GM18858 (cell line): ENCODE measurements at regions not wholly inside any gene's neighbourhood (a gene's known extent, or its start where the extent isn't known, plus 50 kb on each side); places are given as distances from the start of the nearest gene placed in this dataset.
"Not testable (repeated sequence)": the region's sequence is repeated elsewhere in the genome, so short reads cannot be mapped to it uniquely, and the experiment has no call there.

Experiments used
- ATAC-seq: cut with Tn5 transposase; IDR thresholded peaks from one replicate; pipeline ENCODE4 v1.9.1; 2021; ENCODE audit not compliant: unreplicated experiment

DNA sequence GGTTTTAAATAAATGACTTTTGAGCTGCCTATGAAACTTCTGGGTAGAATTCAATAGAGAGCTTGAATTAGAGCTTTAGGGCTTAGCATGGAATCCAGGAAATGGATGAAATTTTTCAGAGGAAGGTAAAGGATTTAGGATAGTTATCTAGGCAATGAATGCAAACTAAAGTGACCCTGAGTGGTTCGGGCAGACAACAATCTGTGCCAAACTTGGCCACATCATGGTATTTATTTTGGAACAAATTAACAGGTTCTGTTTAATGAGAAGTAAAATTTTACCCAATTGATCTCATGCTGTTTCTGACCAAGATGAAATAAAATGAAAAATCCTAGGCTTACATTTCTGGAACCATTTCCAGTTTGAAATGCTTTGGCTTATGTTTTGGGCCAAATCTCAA lies 934.4 kb downstream of the MAT2B start:
- ATAC-seq: no peak

DNA sequence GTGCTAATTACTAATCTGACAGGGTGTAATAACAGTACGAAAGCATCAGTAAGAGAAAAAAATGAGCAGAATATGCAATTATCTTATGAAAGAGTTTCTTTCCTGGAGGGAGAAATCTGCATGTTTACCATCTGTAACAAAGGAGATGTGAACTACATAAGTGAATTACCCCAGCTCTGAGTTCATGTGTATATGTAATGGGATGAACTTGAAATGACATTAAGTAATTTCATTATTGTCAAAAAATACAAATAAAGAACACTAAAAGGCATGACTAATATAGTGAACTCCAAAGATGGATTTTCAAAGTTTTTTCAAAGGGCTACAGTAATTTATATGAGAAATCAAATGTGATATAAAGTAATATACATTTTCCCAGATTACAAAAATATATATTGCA lies 944.0 kb downstream of the MAT2B start:
- no peak for ATAC-seq

DNA sequence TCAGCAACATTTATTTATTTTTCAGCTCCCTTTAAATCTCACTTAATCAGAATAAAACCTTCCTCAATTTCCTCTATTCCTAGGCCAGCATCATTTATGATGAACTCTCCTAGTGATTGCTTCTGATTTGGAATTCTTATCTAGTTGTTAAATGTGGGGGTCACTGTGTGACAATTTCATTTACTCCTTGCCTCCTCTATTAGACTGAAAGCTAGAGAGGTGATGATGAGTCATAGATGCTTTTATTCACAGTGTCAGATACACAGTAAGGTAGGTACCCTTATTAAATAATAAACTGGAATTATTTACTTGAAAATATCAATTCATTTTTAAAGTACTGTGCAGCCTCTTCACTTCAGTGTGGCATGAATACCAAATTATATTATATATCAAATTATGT lies 960.6 kb downstream of the MAT2B start:
- ATAC-seq: no peak

DNA sequence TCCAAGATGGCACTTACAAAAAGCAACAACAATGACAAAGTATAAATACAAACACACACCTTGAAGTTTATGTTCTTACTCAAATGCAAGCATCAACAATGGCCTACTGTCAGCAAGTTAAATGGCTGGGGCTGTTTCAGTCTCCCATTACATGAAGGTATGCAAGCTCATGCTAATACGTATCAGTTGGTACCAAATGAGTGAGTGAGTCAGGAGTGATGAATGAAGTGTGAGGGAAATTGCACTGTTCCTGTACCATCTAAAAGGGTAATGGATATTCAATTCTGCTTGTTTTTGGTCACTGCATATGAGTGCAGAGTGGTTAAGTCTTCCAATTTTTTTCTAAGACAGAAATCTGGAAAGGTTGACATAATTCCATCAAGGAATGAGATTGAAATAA lies 964.9 kb downstream of the MAT2B start:
- ATAC-seq: no peak

DNA sequence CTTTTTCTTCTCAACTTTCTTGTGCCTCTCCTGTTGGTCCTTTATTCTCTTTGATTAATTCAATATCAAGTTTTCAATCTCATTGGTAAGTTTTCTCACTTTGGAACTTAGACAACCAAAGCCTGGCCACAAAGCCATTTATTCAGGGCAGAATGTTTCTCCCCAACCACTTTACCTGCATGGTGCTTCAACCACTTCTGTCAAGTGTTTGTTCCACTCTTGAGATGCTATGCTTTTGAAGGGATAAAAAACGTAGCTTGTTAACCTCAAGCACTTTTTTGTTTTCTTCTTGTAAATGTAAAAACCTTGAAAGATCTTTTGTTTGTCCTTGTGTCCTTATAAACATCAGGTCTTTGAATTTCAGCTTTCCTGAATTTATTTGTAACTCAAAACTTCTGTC lies 966.7 kb downstream of the MAT2B start:
- no peak for ATAC-seq

DNA sequence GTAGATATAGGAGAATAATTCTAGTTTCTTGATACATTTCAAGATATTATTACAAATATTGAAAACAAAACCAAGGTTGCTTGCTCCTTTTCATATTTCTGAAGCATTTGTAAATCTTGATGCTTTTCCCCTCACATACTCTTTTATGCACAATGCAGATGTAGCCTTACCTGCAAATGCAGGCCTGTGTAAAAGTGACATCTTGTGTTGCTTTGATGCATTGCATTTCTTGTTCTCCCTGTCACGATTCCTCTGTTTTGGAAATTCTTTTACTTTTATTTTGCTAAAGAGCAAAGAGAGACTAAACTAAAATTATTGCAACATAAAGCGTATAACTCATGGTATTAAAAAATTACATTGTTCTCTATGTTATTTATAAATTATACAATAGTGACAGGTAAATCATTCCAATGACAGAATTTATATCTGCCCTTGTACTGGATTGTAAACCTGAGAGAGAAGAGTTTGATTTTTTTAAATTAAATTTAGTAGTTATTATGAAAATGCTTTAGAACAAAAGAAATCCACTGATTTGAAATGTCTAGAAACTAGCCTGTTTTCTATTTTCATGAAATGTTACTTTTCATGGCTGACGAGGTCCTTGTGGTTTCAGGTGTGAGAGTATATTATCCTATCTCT lies 970.0 kb downstream of the MAT2B start:
- ATAC-seq: no peak

DNA sequence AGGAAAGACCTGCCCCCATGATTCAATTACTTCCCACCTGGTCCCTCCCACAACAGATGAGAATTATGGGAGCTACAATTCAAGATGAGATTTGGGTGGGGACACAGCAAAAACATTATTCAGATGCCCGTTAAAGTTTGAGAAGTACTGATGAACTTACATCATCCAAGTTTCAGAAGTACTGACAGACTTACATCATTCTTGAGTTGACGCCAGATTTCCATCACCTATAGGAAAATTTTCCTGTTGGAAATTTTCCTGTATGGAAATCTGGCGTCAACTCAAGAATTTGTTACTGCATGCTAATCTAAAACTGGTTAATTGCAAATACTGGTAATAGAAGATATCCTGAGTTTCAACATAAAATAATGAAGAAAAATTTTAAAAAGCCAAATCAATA lies 975.9 kb downstream of the MAT2B start:
- ATAC-seq: no peak

DNA sequence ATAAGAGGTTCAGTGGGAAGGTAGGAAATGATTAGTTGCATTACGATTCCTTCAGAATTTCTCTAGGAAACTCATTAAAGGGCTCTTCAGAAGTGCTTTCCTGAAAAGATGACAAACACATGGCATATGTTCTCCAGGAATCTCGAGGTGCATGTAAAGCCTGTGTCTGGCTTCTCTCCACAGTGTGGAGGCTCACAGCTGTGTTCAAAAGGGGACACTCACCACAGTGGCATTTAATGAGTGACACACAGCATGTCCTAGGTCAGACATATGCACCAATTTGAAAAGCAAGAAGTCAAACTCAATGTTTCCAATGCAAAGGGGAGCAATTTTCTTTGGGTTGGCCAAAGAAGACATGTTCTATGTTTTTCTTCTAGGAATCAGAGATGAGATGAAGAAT lies 976.9 kb downstream of the MAT2B start:
- ATAC-seq: no peak

DNA sequence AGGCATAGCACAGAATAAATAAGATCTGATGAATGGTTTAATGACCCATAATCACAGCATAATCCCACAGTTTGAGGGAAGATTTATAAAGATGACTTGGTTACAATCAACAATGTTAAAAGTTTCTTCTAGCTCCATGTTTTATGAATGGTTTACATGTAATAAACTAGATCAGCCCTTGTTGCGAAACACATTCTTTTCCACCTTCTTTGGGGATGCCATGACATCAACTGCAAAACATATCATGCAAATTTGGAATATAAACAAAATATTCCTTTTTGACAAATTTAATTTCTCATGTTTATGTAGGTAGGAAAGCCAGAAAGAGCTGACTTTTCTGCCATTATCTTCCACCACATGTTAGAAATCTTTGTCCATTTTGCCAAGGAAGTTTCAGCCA lies 979.5 kb downstream of the MAT2B start:
- no peak for ATAC-seq

DNA sequence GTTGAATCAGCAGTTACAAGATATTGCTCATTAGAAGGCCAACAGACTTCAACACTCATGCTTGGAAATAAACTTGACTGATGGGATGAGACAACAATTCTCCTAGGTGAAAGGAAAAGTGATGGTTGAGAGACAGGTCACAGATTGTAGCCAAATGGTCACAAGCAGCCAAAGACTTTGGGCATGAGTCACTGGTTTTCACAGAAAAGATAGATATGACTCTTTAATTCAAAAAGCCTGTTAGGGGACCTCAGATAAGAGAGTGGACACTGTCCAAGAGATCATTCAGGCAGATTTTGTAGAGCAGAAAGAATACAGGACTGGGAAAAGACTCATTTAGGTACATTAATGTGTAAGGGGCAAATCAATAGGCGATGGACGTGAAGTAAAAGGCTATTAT lies 982.5 kb downstream of the MAT2B start:
- ATAC-seq: no peak

DNA sequence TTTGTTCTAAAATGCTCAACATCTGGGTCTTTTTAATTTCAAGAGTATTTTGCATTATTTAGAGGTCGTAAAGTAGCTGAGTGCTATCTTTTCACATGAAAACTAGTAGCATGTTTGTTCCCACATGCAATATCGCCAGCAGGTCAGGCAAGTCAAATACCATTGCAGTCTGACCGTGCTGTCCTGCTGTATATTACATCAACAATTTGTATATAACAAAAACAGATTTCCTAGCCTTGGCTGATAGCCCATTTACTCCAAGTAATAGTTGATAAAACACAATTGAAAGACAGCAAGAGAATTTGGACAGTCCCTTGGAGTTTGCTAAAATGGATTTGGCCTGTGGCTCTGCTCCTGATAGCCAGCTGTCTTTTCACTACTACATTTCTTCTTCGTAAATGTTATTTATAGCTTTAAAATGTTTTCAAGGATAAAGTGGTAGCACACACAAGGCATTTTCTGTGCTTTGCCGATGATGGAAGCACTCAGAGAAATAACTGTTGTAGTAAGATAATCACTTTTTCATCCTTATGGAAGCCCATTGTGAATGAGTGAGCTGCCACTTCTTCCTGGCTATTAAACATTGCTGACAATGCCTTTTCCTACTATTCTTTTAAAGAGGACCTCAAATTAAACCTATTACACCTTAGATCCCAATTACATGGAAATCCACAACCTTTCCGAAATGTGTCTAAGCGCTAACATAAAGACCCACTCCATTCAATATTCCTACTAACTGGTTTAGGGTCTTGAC lies 992.1 kb downstream of the MAT2B start:
- no peak for ATAC-seq

DNA sequence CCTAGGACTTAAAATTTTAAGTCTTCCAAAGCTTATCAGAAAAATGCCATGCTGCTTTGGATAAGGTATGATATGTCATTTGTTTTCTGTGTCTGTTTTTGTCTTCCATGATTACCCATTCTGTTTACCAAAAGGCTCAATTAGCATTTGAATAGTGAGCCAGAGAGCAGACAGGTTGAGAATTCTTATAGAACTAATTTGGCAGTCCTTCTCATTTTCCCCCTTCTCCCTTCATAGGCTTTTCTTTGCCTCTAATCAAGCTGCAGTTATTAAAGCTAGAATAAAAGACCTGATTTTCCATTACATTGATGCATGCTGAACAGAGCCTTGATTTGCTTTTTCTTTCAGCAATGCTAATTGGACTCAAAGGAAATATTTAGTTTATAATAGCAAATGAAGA lies 993.0 kb downstream of the MAT2B start:
- ATAC-seq: no peak

DNA sequence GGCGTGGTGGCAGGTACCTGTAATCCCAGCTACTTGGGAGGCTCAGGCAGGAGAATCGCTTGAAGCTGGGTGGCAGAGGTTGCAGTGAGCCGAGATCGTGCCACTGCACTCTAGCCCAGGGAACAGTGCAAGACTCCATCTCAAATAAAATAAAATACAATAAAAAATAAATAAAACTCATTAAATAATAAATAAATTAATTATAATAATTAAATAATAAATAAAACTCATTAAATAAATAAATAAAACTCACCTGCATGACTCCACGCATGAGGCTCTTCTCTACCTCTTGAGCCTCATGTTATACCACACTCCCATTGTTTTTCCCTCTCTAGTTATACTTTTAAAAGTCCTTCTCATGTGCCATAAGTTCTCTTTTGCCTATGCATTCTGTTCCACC lies 995.4 kb downstream of the MAT2B start:
- ATAC-seq: no peak

DNA sequence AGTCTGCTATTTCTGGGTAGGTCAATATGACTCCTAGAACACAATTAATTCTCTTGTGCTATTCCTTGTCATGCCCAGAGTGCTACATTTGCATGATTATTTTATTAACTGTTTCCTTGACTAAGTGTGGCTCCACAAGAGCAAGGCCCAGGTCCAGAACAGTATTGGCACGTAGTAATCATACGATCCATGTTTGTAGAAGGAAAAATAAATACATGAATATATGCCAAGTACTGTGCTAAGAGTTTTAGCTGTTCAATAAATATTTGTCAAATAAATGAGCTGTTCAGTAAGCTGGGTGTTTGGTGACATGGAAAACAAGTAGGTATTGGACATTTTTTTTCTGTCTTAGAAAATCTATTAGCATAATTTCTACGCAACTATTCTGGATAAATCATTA lies 995.9 kb downstream of the MAT2B start:
- no peak for ATAC-seq

DNA sequence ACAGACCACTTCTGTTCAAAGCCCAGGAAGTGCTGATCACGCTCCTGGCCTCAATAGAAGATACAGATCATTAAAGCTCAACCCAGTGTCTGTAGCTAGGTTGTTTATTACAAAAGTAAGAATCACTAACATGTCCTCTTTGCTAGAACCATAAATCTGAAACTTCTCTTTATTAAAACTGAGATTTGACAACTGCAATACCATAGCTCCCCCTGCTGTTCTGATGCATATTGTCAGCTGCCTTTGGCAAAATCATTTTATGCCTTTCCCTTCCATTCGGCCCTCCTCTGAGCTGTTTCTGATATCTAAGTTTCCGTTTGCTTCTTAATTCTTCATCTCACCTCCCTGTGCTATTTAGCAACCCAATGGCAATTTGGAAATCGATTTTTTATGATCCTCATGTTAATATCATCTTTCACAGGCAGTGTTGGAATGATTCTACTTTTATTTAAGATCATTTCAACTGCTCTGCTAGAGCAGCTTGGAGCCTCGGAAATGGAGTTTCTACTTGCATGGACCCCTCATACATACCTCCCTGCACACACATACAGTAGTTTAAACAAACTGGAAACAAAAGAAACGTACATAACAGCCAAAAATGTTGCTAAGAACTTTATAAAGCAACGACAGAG lies 998.8 kb downstream of the MAT2B start:
- ATAC-seq: peak; percentile 81

DNA sequence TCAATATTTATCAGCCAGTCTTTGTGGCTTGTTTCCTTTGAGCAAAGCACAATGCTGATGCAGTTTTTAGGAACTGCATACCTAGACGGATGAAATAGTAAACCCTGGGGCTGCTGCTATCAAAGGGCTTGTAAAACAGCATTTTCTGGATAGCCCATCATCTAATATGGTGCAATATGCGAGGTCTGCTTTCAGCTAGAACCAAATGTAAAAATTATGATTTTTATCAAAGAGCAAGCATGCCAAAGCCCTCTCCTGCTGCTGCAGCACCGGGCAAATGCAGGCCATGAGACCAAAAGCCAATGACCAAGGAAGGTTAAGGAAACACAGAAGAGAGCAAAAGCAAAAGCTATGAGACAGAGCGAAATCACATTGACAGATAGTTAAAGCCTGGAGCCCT lies 1000.4 kb downstream of the MAT2B start:
- no peak for ATAC-seq

DNA sequence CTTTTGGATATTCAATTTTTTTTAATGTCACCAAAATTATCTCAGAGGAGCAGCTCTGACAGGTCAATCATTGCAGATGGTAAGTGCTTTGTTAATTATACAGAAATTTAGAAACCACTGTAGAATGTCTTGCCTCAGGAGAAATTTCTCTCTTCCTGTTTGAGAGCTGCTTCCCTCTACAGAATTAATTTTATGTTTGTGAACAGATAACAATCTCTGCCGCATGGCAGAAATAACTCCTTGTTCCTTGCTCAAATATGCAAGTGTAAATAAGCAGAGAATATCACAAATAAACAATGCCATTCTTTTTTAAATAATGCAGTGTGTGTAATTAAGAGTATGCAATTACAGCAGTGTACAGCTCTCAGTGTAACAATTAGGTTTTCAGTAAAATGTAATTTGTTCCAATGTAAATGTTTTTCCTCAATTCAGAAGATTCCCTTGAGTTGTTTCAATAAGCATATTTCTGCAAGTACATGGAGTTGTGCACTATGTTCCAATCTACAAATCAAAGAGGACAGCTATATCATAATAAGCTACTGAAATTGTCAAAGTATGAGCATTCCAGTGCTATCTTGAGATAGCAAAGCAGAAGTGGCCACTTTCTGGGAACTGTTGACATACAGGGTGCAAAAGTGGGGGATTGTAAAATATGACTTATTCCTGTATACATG lies 1012.8 kb downstream of the MAT2B start:
- no peak for ATAC-seq

DNA sequence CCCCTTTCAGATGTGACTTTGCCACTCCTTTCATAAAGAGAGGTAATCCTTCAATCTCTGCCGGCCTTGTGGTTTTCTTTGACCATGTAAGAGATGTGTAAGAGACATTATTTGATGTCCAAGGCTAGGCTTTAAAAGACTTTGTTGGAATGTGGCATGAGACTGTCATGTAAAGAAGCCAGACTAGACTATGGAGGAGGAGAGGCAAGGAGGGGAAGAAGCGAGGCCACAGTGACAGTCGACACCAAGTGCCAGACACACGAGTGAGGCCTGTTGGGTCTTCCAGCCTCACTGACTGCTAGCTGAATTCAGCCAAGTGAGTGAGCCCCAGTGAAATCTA lies 1013.3 kb downstream of the MAT2B start:
- no peak for ATAC-seq

DNA sequence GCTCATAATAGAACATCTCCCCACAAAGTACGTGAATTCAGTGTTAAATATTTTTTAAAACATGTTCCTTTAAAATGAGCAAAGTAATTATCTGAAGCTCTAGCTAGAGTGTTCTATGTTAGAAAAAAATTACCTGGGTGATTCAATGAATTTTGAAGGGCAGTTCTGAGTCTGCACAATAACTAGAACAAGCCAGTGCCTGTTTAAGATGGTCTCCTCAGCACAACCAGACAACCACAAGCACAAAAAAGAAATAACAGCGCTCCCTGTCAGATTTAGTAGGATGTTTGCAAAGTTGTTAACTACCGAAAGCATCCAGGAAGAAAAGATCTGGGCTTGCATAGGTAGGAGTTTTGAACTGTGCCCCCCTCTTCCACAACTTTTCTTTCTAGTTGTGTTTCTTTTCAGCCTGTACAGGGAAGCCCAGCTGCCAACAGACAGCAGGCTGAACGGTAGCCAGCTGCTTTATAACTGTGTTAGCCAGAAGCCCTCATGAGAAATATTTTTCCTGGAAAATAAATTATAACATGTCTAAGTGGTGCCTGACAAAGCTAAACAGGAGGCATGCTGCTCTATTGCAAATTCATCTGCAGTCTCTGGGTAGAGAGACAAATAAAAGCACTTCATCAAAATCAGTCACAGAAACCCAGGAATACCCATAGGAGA lies 1026.9 kb downstream of the MAT2B start:
- no peak for ATAC-seq

DNA sequence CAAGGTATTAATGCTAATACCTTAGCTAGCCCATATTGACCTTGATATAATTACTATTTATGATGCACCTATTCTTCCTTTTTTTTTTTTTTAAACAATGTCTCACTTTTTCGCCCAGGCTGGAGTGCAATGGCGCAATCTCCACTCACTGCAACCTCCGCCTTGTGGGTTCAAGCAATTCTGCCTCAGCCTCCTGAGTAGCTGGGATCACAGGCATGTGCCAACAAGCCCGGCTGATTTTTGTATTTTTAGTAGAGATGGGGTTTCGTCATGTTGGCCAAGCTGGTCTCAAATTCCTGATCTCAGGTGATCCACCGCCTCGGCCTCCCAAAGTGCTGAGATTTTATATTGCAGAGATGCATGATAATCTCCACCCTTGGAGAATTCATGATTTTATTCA lies 1028.0 kb downstream of the MAT2B start:
- not testable (repeated sequence) for ATAC-seq

DNA sequence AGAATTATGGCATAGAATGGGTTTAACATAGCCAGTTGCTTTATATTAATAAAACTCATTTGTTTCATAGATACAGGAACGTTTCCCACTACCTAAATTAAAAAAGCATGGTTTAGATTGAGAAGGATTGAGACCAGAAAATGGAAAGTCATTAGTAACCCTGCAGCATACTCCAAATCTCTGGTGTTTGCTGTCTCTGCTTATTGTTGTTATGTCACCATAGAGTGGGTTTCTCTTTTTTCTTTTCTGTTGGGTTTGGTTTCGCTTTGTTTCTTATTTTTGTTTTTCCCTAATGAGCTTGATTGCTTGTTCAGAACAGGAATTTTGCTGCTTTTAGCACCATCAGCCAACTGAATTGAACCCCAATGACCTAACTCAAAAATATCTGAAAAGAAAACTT lies 1034.8 kb downstream of the MAT2B start:
- no peak for ATAC-seq

DNA sequence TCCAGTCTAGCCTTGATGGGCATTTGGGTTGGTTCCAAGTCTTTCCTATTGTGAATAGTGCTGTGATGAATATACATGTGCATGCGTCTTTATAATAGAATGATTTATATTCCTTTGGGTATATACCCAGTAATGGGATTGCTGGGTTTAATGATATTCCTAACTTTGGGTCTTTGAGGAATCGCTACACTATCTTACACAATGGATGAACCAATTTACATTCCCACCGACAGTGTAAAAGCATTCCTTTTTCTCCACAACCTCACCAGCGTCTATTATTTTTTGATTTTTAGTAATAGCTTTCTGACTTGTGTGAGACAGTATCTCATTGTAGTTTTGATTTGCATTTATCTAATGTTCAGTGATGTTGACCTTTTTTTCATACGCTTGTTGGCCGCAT lies 1040.1 kb downstream of the MAT2B start:
- no peak for ATAC-seq
